ENCODE measurements at regions not wholly inside any gene's neighbourhood (a gene's known extent, or its start where the extent isn't known, plus 50 kb on each side); places are given as distances from the start of the nearest gene placed in this dataset.
"Not testable (repeated sequence)": the region's sequence is repeated elsewhere in the genome, so short reads cannot be mapped to it uniquely, and the experiment has no call there.

- H3K27ac Mint-ChIP-seq; H3K27me3 Mint-ChIP-seq; H3K9me3 Mint-ChIP-seq; intact Hi-C loops (cut with micrococcal nuclease); H3K4me3 Mint-ChIP-seq; H3K36me3 Mint-ChIP-seq (ENCODE audit: low read depth); H3K4me1 Mint-ChIP-seq (ENCODE audit: low read depth): not testable (repeated sequence)
These were observed 64.0 kb upstream of the PLEKHM1 start for GRCh38 chr17:45554479-45554878.

- H3K9me3 Mint-ChIP-seq; H3K27me3 Mint-ChIP-seq; H3K36me3 Mint-ChIP-seq (ENCODE audit: low read depth); H3K4me1 Mint-ChIP-seq (ENCODE audit: low read depth); H3K27ac Mint-ChIP-seq; H3K4me3 Mint-ChIP-seq; intact Hi-C loops (cut with micrococcal nuclease): not testable (repeated sequence)
These were observed 68.3 kb upstream of the PLEKHM1 start for GRCh38 chr17:45558821-45559220.

- H3K4me3 Mint-ChIP-seq; intact Hi-C loops (cut with micrococcal nuclease); H3K27me3 Mint-ChIP-seq; H3K4me1 Mint-ChIP-seq (ENCODE audit: low read depth); H3K9me3 Mint-ChIP-seq; H3K27ac Mint-ChIP-seq; H3K36me3 Mint-ChIP-seq (ENCODE audit: low read depth): not testable (repeated sequence)
These were observed 72.3 kb upstream of the PLEKHM1 start for GRCh38 chr17:45562868-45563267.

- H3K4me3 Mint-ChIP-seq; H3K9me3 Mint-ChIP-seq; intact Hi-C loops (cut with micrococcal nuclease); H3K27me3 Mint-ChIP-seq; H3K27ac Mint-ChIP-seq; H3K4me1 Mint-ChIP-seq (ENCODE audit: low read depth); H3K36me3 Mint-ChIP-seq (ENCODE audit: low read depth): not testable (repeated sequence)
These were observed 72.8 kb upstream of the PLEKHM1 start for GRCh38 chr17:45563283-45563682.

GRCh38 chr17:45568275-45568674 is 77.8 kb upstream of the PLEKHM1 start:
- intact Hi-C loops (cut with micrococcal nuclease); H3K27ac Mint-ChIP-seq; H3K36me3 Mint-ChIP-seq (ENCODE audit: low read depth); H3K9me3 Mint-ChIP-seq; H3K27me3 Mint-ChIP-seq; H3K4me1 Mint-ChIP-seq (ENCODE audit: low read depth); H3K4me3 Mint-ChIP-seq: not testable (repeated sequence)

- H3K9me3 Mint-ChIP-seq; H3K4me3 Mint-ChIP-seq; H3K36me3 Mint-ChIP-seq (ENCODE audit: low read depth); intact Hi-C loops (cut with micrococcal nuclease); H3K27me3 Mint-ChIP-seq; H3K27ac Mint-ChIP-seq: not testable (repeated sequence)
- H3K4me1 Mint-ChIP-seq (ENCODE audit: low read depth), result peaks cover 29% of the 10 kb centered on the region
These were observed 82.8 kb upstream of the PLEKHM1 start for GRCh38 chr17:45573326-45573725.

- Mint-ChIP-seq H3K4me1 (ENCODE audit: low read depth) (peaks cover 37% of the 10 kb centered on the region), H3K27ac (no peak overlapping the region), H3K4me3 (no peak overlapping the region), H3K9me3 (no peaks in the 10 kb centered on the region), H3K27me3 (no peaks in the 10 kb centered on the region), H3K36me3 (ENCODE audit: low read depth) (peaks cover 7% of the 10 kb centered on the region)
- intact Hi-C loops (cut with micrococcal nuclease), result no loop called here
These were observed 83.6 kb upstream of the PLEKHM1 start for GRCh38 chr17:45573924-45574770.

GRCh38 chr17:45575126-45575885 is 84.8 kb upstream of the PLEKHM1 start:
- Mint-ChIP-seq H3K27me3 (no peaks in the 10 kb centered on the region), H3K9me3 (no peaks in the 10 kb centered on the region), H3K36me3 (ENCODE audit: low read depth) (peaks cover 13% of the 10 kb centered on the region), H3K4me1 (ENCODE audit: low read depth) (peaks cover 47% of the 10 kb centered on the region), H3K4me3 (no peak overlapping the region), H3K27ac (no peak overlapping the region)
- intact Hi-C loops (cut with micrococcal nuclease), result no loop called here

- peaks cover 55% of the 10 kb centered on the region for H3K4me1 Mint-ChIP-seq (ENCODE audit: low read depth)
- peaks cover 25% of the 10 kb centered on the region for H3K36me3 Mint-ChIP-seq (ENCODE audit: low read depth)
- H3K4me3 Mint-ChIP-seq; H3K27me3 Mint-ChIP-seq; H3K9me3 Mint-ChIP-seq; intact Hi-C loops (cut with micrococcal nuclease): not testable (repeated sequence)
- H3K27ac Mint-ChIP-seq, result peak overlapping the region; percentile 10
These were observed 86.2 kb upstream of the PLEKHM1 start for GRCh38 chr17:45576527-45577307.

- Mint-ChIP-seq H3K4me3 (no peak overlapping the region), H3K9me3 (no peaks in the 10 kb centered on the region), H3K4me1 (ENCODE audit: low read depth) (peaks cover 60% of the 10 kb centered on the region), H3K27ac (no peak overlapping the region), H3K27me3 (no peaks in the 10 kb centered on the region), H3K36me3 (ENCODE audit: low read depth) (peaks cover 35% of the 10 kb centered on the region)
- intact Hi-C loops (cut with micrococcal nuclease), result no loop called here
These were observed 87.2 kb upstream of the PLEKHM1 start for GRCh38 chr17:45577571-45578279.

GRCh38 chr17:45578516-45579455 is 88.3 kb upstream of the PLEKHM1 start:
- H3K36me3 Mint-ChIP-seq (ENCODE audit: low read depth), result peaks cover 35% of the 10 kb centered on the region
- no peak overlapping the region for H3K27ac Mint-ChIP-seq
- no peaks in the 10 kb centered on the region for H3K27me3 Mint-ChIP-seq
- H3K4me1 Mint-ChIP-seq (ENCODE audit: low read depth), result peaks cover 69% of the 10 kb centered on the region
- no peaks in the 10 kb centered on the region for H3K9me3 Mint-ChIP-seq
- H3K4me3 Mint-ChIP-seq, result no peak overlapping the region
- intact Hi-C loops (cut with micrococcal nuclease), result no loop called here

- H3K36me3 Mint-ChIP-seq (ENCODE audit: low read depth), result peaks cover 37% of the 10 kb centered on the region
- peaks cover 73% of the 10 kb centered on the region for H3K4me1 Mint-ChIP-seq (ENCODE audit: low read depth)
- intact Hi-C loops (cut with micrococcal nuclease), result no loop called here
- no peaks in the 10 kb centered on the region for H3K27me3 Mint-ChIP-seq
- no peak overlapping the region for H3K27ac Mint-ChIP-seq
- no peaks in the 10 kb centered on the region for H3K9me3 Mint-ChIP-seq
- no peak overlapping the region for H3K4me3 Mint-ChIP-seq
These were observed 89.3 kb upstream of the PLEKHM1 start for GRCh38 chr17:45579529-45580495.

Measured in dendritic cell treated with granulocyte-macrophage colony-stimulating factor and Interleukin-4, amounts not matched to agents 40 ng/mL and 50 ng/mL, for 4 days (primary cell).